ENCODE measurements at regions not wholly inside any gene's neighbourhood (a gene's known extent, or its start where the extent isn't known, plus 50 kb on each side); places are given as distances from the start of the nearest gene placed in this dataset.
"Not testable (repeated sequence)": the region's sequence is repeated elsewhere in the genome, so short reads cannot be mapped to it uniquely, and the experiment has no call there.

DNA sequence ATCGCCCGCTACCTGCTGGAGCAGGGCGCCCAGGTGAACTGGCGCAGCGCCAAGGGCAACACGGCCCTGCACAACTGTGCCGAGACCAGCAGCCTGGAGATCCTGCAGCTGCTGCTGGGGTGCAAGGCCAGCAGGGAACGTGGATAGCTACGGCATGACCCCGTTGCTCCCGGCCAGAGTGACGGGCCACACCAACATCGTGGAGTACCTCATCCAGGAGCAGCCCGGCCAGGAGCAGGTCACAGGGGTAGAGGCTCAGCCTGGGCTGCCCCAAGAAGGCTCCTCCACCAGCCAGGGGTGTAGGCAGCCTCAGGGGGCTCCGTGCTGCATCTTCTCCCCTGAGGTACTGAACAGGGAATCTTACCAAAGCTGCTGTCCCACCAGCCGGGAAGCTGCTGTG, 515.9 kb downstream of the TUBA3C start:
- DNase-seq (ENCODE audit: low read depth); H3K4me3 ChIP-seq (ENCODE audit: low read depth, low read length): not testable (repeated sequence)

GRCh38 chr13:18665124-18665523, 516.5 kb downstream of the TUBA3C start:
- DNase-seq (ENCODE audit: low read depth); H3K4me3 ChIP-seq (ENCODE audit: low read depth, low read length): not testable (repeated sequence)

DNA sequence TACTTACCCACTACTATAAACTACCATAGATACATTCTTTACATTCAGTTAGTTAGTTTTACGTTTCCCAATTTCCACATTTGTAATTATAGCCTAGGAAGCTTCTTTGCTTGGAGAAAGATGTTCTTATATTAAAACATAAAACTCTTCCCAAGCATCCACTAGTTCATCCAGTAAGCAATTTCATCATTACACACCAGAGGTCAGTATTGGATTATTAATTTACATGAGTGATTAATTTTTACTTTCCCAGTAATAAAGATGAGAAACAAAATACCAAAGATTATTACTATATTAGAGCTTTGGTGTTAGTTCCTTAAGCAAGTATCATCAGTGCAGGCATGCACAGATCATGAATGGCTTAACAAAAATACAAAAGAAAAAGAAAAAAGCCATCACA, 518.4 kb downstream of the TUBA3C start:
- H3K4me3 ChIP-seq (ENCODE audit: low read depth, low read length); DNase-seq (ENCODE audit: low read depth): not testable (repeated sequence)

DNA sequence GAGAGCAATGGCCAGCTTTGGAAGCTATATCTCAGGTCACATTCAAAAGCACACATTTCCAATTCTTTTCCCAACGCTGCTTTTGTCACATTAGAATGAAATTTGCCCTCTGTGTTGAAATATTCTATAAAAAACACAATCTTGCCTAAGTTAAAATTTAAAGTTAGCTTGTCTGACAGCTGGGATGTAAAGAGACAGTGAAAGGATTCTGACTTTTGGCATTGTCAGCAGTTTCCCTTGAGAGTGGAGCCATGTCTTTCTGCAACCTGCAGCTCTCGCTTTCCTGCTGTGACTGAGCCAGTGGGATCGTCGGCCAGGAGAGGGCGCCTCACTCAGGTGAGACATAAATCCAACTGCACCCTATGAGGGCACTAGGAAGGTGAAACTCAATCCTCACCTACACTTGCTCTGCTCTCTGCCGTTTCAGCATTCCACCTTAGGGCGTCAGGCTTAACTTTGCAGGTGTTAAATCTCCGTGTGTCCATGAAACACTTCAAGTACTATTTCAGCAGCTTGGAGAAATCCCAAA, 537.9 kb downstream of the TUBA3C start:
- H3K4me3 ChIP-seq (ENCODE audit: low read depth, low read length), result not testable (repeated sequence)
- peak; percentile 0 for DNase-seq (ENCODE audit: low read depth)

GRCh38 chr13:18628928-18629327, 552.7 kb downstream of the TUBA3C start:
- DNase-seq (ENCODE audit: low read depth); H3K4me3 ChIP-seq (ENCODE audit: low read depth, low read length): not testable (repeated sequence)

DNA sequence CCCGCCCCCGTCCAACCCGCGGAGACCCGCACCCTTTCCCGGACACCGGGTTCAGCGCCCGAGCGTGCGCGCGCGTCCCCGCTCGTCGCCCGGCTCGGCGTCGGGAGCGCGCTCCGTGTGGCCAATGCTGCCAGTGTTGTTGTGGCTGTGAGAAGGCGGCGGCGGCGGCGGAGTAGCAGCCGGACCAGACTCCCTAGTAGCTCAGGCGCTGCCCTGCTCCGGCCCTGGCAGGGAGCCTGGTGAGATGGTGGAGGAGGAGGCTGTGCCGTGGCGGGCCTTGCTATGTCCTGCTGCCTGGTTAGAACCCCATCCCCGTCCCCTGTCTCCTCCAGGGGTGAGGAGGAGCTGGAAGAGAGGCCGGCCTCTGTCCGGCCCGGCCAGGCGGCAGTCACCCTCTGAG, 553.2 kb downstream of the TUBA3C start:
- H3K4me3 ChIP-seq (ENCODE audit: low read depth, low read length), result no peak overlapping the region
- TF ChIP-seq, protein P1, sequence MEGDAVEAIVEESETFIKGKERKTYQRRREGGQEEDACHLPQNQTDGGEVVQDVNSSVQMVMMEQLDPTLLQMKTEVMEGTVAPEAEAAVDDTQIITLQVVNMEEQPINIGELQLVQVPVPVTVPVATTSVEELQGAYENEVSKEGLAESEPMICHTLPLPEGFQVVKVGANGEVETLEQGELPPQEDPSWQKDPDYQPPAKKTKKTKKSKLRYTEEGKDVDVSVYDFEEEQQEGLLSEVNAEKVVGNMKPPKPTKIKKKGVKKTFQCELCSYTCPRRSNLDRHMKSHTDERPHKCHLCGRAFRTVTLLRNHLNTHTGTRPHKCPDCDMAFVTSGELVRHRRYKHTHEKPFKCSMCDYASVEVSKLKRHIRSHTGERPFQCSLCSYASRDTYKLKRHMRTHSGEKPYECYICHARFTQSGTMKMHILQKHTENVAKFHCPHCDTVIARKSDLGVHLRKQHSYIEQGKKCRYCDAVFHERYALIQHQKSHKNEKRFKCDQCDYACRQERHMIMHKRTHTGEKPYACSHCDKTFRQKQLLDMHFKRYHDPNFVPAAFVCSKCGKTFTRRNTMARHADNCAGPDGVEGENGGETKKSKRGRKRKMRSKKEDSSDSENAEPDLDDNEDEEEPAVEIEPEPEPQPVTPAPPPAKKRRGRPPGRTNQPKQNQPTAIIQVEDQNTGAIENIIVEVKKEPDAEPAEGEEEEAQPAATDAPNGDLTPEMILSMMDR (IDR thresholded peaks at IDR 0.05; ENCODE audit: insufficient read depth, low read depth, low read length, missing control alignments), result no peak

DNA sequence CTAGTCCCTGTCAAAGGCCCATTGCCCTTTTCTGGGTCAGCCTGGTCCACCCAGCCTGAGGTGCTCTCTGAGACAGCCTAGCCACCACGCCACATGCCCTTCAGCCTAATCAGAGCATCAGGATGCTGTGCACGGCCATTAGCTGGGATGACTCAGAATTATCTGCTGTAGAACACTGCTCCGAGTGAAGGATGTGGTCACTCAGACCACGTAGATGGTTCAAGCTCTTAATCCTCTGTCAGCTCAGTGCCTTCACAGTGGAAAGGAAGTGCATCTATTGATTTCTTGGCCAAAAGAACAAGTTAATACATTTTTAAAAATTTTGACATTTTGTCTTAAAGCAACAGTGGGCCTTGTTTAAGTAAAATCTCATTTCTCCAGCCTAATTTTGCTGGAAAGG, 557.6 kb downstream of the TUBA3C start:
- DNase-seq (ENCODE audit: low read depth), result not testable (repeated sequence)

More for the DNA sequence above, 553.2 kb downstream of the TUBA3C start:
- no peak for DNase-seq (ENCODE audit: low read depth)

DNA sequence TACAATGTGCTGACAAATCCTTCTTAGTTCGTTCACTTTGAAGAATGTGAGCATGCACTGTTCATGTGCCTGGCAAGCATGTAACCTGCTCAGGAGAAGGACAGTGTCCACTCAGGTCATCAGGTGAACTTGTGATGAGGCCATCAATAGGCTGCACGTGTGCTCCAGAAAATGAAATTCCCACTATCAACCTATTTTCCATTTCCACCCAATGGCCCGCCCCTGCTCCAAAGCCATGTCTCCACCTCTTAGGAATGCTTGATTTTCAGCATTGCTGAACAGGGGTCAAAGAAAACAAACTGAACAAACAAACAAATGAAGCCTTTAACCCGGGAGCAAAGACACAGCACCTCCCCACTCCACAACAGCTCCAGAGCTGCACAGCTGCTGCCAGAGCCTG, 563.2 kb downstream of the TUBA3C start:
- not testable (repeated sequence) for DNase-seq (ENCODE audit: low read depth); H3K4me3 ChIP-seq (ENCODE audit: low read depth, low read length)

More for the DNA sequence above, 557.6 kb downstream of the TUBA3C start:
- H3K4me3 ChIP-seq (ENCODE audit: low read depth, low read length), result not testable (repeated sequence)

- DNase-seq (ENCODE audit: low read depth); H3K4me3 ChIP-seq (ENCODE audit: low read depth, low read length): not testable (repeated sequence)
Observed at GRCh38 chr13:18610476-18610875, 571.1 kb downstream of the TUBA3C start.

- DNase-seq (ENCODE audit: low read depth); H3K4me3 ChIP-seq (ENCODE audit: low read depth, low read length): not testable (repeated sequence)
Observed at GRCh38 chr13:18609371-18609770, 572.3 kb downstream of the TUBA3C start.

DNA sequence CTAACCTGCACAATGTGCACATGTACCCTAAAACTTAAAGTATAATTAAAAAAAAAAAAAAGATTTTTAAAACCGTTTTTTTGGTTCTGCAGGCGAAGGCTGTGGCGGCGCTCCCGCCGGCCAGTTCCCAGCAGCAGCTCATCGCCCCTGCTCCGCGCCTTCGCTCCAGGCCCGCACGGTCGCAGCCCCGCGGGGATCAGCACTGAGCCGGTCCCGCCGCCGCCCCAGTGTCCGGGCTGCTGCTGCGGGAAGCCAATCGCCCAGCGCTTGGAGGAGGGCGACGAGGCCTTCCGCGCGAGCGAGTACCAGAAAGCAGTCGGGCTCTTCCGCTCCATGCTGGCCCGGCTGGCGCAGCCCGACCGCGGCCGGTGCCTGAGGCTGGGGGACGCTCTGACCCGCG, 572.8 kb downstream of the TUBA3C start:
- not testable (repeated sequence) for DNase-seq (ENCODE audit: low read depth); H3K4me3 ChIP-seq (ENCODE audit: low read depth, low read length)

DNA sequence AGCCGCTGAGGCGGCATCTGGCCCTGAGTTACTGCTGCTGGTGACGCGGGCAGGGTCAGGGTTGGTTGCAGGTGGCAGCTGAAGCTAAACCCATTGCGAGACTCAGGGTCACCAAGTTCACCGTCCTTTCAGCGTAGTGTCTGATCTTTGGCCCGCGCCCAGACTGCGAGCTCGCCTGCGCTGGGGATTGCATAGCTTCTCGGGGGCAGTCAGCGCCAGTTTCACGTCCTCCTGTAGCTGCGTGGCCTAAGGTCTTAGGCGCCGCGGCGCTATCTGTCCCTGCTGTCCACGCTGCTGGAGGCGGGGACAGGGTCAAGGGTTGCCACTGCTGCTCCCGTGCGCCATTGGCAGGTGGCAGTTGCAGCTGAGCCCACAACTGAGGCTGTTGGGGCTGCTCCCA, 581.3 kb downstream of the TUBA3C start:
- not testable (repeated sequence) for DNase-seq (ENCODE audit: low read depth); H3K4me3 ChIP-seq (ENCODE audit: low read depth, low read length)

GRCh38 chr13:18599791-18600211, 581.8 kb downstream of the TUBA3C start:
- not testable (repeated sequence) for H3K4me3 ChIP-seq (ENCODE audit: low read depth, low read length); DNase-seq (ENCODE audit: low read depth)

DNA sequence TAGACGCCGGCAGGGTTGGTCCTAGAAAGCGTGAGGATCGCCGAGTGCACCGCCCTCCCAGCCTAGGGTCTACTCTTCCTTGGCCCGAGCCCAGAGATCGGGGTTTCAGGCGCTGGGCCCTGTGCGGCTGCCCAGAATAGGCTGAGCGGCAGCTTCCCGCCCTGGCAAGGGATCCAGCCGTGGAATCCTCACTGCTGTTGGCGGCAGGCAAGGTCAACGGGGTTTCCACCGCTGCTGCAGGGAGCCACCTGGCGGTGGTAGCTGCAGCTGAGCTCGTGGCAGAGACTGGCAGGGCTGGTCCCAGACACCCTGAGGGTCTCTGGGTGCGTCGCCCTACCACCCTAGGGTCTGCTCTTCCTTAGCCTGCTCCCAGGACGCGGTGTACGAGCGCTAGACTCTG, 583.1 kb downstream of the TUBA3C start:
- not testable (repeated sequence) for DNase-seq (ENCODE audit: low read depth); H3K4me3 ChIP-seq (ENCODE audit: low read depth, low read length)

GRCh38 chr13:18597940-18598339, 583.7 kb downstream of the TUBA3C start:
- not testable (repeated sequence) for DNase-seq (ENCODE audit: low read depth); H3K4me3 ChIP-seq (ENCODE audit: low read depth, low read length)

DNA sequence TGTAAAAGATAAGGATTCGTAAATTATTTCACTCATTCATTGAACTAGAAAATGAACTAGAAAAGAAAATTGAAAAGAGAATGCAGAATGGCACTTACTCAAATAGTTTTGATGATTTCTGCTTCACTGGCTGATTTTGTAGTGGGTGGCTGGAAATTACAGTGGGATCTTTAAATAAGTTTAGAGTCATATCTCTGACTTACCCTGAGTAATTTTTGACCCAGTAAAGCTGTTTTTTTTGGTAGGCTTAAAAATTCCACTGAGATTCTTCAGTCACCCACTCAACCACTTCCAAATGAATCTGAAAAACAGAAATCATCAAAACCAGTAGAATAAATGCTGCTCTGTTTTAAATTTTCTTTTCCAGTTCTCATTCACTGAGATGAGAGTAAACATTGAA, 604.5 kb downstream of the TUBA3C start:
- DNase-seq (ENCODE audit: low read depth); H3K4me3 ChIP-seq (ENCODE audit: low read depth, low read length): not testable (repeated sequence)

DNA sequence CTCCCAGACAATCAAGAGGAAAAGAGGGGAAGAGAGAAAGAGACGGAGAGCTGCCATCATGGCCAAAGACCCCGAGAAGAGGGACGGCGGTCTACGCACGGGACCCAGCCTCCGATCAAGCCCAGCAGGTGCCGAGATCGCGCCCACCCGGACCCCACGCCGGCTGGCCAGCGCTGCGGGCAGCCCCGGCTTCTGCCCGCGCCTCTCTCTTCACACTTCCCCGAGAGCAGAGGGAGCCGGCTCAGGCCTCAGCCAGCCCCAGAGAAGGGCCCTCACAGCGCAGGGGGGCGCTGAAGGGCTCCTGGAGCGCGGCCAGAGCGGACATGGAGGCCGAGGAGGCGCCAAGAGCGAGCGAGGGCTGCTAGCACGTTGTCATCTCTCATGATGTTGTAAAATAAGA, 613.7 kb downstream of the TUBA3C start:
- not testable (repeated sequence) for H3K4me3 ChIP-seq (ENCODE audit: low read depth, low read length); DNase-seq (ENCODE audit: low read depth)
